ENCODE measurements at regions not wholly inside any gene's neighbourhood (a gene's known extent, or its start where the extent isn't known, plus 50 kb on each side); places are given as distances from the start of the nearest gene placed in this dataset.

DNA sequence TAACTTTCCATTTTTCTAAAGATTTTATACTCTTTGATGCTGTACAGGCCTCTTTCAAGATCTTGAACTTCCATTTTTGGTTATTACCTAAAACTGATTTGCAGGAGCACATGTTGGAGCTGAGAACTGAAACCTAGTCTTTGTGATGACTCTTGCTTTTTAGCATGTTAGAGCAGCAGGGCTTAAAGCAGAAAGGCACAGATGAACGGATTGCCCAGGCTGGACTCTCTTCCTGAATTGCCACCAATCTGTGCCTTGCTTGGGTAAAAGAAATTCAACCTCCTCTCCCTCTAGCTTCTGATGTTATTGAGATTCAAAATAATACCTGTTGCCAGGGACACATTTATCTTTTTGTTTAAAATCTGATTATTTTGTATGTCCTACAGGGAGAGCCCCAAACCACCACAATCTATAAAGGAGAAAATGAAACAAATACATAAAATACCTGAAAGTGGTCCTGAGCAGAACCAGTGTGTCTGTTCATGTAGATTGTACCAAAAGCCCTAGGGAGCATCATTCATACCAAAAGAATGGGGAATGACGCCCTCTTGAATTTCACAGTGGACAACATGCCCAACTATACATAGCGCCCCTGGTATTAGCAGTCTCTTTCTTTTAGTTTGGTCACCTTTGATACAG, 277.0 kb upstream of the MAP2 start:
- intact Hi-C loops (cut with micrococcal nuclease): no loop called here
- ATAC-seq (no peak), DNase-seq (no peak)
- Histone ChIP-seq H3K27ac (ENCODE audit: low read length) (no peak overlapping the region), H3K4me1 (ENCODE audit: insufficient read depth, low read length) (no peaks in the 10 kb centered on the region), H3K9me3 (ENCODE audit: low read length) (no peaks in the 10 kb centered on the region), H3K79me2 (ENCODE audit: low read length) (no peaks in the 10 kb centered on the region), H3K27me3 (ENCODE audit: low read length) (peaks cover 18% of the 10 kb centered on the region), H2AFZ (ENCODE audit: low read length) (no peak overlapping the region), H3F3A (ENCODE audit: low read length, unreplicated experiment) (no peaks in the 10 kb centered on the region), H3K4me2 (ENCODE audit: low read length) (no peak overlapping the region), H3K4me3 (ENCODE audit: low read length) (no peak overlapping the region), H3K9me2 (replicated peaks; ENCODE audit: low read length) (no peaks in the 10 kb centered on the region), H3K9ac (ENCODE audit: low read length) (no peak overlapping the region), H4K20me1 (ENCODE audit: low read length) (no peaks in the 10 kb centered on the region), H3K36me3 (ENCODE audit: low read depth, low read length) (no peaks in the 10 kb centered on the region)
- ChIA-PET CTCF (no interaction called here), POLR2A (ENCODE audit: unreplicated experiment) (no interaction called here)
- TF ChIP-seq CTCF (conservative IDR thresholded peaks at IDR 0.05; ENCODE audit: low read depth, low read length): no peak
- TF ChIP-seq EZH2phosphoT487 (IDR thresholded peaks at IDR 0.05; ENCODE audit: borderline replicate concordance, low read length): no peak
- no peak for TF ChIP-seq EZH2 (IDR thresholded peaks at IDR 0.05; ENCODE audit: low read length, unreplicated experiment)
- BruUV-seq (replicated peaks): no TSS peak

DNA sequence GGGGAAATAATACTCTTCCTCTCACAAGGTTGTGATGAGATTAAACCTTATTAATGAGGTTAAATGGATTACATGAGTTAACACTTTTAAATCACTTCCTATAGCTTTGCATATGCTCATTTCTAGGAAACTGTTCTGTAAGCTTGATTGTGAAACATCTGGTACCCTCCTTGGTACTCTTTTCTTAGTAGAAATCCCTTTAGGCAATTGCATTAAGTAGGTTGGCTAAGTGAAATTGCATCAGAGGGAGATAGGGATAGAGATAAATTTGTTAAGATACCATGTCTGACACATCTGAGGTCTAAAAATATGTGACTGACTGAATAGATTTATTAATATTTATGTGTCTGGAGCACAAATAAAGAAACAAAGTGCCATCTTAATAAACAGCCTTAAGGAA, 275.9 kb upstream of the MAP2 start:
- CTCF ChIA-PET: no interaction called here
- POLR2A ChIA-PET (ENCODE audit: unreplicated experiment): no interaction called here
- no peak for DNase-seq

More for the DNA sequence above, 275.9 kb upstream of the MAP2 start:
- no peak overlapping the region for H3K4me2 ChIP-seq (ENCODE audit: low read length)
- no peak overlapping the region for H2AFZ ChIP-seq (ENCODE audit: low read length)
- no peaks in the 10 kb centered on the region for H3K36me3 ChIP-seq (ENCODE audit: low read depth, low read length)
- H3K4me1 ChIP-seq (ENCODE audit: insufficient read depth, low read length): no peaks in the 10 kb centered on the region
- peaks cover 9% of the 10 kb centered on the region; the same call in 1 of the 2 replicates for H3K27me3 ChIP-seq (ENCODE audit: low read length)
- H3K9ac ChIP-seq (ENCODE audit: low read length): no peak overlapping the region
- no peaks in the 10 kb centered on the region for H3F3A ChIP-seq (ENCODE audit: low read length, unreplicated experiment)
- H3K27ac ChIP-seq (ENCODE audit: low read length): no peak overlapping the region
- TF ChIP-seq EZH2phosphoT487 (IDR thresholded peaks at IDR 0.05; ENCODE audit: borderline replicate concordance, low read length) (no peak), EZH2 (IDR thresholded peaks at IDR 0.05; ENCODE audit: low read length, unreplicated experiment) (no peak), CTCF (conservative IDR thresholded peaks at IDR 0.05; ENCODE audit: low read depth, low read length) (no peak)
- no TSS peak for BruUV-seq (replicated peaks)
- H4K20me1 ChIP-seq (ENCODE audit: low read length): no peaks in the 10 kb centered on the region
- H3K79me2 ChIP-seq (ENCODE audit: low read length): no peaks in the 10 kb centered on the region
- H3K9me2 ChIP-seq (replicated peaks; ENCODE audit: low read length): no peaks in the 10 kb centered on the region
- no peak overlapping the region for H3K4me3 ChIP-seq (ENCODE audit: low read length)
- H3K9me3 ChIP-seq (ENCODE audit: low read length): no peaks in the 10 kb centered on the region
- no peak for ATAC-seq
- intact Hi-C loops (cut with micrococcal nuclease): no loop called here

All from PC-3 (cell line).